ENCODE measurements at regions not wholly inside any gene's neighbourhood (a gene's known extent, or its start where the extent isn't known, plus 50 kb on each side); places are given as distances from the start of the nearest gene placed in this dataset.

GRCh38 chr18:55866006-55866405 is 278.0 kb upstream of the TCF4 start:
- DNase-seq, result no peak

- no peak for DNase-seq
Observed at GRCh38 chr18:55864281-55864680, 276.3 kb upstream of the TCF4 start.

DNA sequence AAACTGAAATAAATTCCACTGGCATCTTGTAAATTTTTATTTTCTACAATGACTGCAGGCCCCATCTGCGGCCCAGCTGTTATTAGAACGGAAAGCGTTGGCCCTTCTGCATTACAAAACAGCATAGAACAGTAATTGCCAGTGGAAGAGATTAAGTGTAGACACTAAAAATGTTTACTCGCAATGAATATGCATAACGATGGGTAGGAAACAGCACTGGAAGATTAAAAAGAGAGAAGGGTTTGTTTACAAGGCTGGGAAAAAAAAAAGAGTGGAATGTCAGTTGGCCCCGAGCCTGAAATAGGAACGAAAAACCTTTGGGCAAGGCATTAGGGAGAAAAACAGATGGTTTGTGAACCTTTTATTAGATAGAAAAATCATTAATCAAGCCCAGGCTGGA is 275.9 kb upstream of the TCF4 start:
- peak; percentile 64 for DNase-seq

- no peak for DNase-seq
Observed at GRCh38 chr18:55863391-55863706, 275.4 kb upstream of the TCF4 start.

- no peak for DNase-seq
Observed at GRCh38 chr18:55862693-55863390, 274.9 kb upstream of the TCF4 start.

DNA sequence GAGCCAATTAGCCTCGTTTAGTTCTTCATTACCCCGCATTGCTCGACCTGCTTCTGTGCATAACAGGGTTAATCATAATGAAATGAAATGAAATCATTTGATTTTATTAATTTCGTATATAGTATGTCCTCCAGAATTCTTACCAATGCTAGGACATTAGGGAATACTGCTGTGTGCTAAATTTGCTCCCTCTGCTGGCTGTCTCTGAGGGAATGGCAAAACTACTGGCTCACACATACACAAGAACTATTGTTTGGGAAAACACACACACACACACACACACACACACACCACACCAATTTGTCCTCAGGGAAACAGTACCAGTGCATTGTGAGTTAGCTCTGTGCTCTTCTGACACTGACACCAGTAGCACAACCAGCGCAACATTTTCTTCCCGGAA is 273.3 kb upstream of the TCF4 start:
- peak; percentile 71 for DNase-seq

DNA sequence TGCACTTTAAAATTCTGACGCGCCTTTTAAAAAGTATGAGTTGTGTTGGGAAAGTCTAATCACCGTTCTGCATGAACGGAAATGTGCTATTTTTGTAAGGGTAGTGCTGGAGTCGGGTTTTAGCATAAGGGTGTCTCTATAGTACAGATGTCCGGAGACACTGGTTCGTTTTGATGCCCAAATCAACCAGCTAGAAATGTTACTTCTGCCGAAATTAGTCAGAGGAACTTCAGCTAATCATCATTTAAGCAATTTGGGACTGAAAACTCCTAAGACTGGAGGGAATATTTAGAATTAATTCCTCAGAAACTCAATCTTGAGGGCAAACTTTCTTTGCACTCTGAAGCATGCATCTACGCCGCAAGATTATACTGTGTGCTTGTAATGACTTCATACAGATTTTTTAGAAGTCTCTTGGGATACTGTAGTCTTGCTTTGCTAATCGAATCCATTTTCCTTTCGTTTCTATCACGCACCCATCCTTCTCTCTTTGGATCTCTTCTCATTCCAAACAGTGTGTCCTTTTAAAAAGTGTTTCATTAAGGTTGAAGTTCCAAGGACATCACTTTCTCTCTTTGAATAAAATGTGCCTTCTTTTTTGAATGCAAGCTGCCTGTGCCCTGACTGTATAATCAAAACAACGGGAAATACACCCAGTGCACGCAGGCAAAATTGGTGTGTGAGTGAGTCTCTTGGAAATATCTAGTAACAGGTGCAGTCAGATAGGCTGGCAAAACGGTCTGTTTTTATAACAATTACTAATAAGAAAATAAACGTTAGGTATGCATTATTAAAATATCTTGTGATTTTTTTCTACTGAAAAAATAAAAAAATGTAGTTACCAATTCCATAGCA is 270.9 kb upstream of the TCF4 start:
- DNase-seq, result peak; percentile 70

GRCh38 chr18:55857956-55858355 is 270.0 kb upstream of the TCF4 start:
- DNase-seq, result no peak

DNA sequence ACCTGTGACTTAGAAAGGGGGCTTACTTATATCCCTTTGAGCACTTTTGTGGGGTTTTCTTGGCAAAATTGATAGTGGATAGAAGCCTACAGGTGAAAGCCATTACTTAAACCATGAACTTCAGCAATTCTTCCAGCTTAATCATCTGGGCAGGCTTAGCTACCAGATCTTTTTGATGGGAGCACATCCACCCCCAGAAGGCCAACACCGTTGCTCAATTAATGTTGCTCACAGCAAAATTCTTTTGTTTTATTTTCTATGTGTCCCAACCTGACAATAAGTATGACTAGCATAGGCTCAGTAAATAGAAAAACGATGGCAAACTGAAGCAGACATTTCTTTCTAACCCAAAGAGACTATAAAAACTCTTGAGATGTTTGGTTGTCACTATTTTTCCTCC is 269.4 kb upstream of the TCF4 start:
- DNase-seq, result no peak

DNA sequence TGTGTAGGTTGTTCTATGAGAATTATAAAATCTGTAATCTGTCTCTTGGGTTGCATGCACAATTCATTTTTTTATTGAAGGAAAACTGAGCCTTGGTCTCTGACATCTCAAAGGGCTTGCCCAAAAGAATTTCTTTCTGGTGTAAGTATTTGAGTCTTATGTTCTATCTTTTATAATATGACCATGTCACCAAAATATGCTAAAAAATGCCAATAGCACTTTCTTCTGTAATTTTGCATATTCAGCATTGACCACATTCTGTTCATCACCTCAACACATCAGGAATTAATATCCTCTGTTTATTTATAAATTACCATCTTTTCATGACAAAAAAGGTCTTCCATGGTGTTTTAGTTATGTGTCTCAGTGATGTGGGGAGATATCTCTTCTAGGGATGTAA is 268.7 kb upstream of the TCF4 start:
- DNase-seq, result peak; percentile 62

DNA sequence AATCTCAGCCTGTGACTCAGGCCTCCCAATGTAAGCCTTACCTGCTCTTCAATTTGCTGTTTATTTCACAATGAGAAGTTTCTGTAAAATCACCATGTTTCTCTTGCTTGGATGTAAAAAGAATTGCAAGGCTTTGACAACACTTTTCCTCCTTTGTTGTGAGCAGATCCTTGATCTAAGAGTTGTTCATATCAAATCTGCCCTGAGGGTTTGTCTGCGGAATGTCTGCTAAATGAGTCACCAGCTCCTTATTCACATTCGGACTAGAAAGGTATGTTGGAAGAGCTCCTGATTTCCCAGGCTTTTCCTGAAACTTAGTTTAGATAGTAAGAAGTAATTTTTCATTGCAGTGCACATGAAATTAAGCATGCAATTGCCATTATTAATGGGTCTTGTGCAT is 268.2 kb upstream of the TCF4 start:
- DNase-seq, result peak; percentile 95

GRCh38 chr18:55853268-55853667 is 265.3 kb upstream of the TCF4 start:
- no peak for DNase-seq

- no peak for DNase-seq
Observed at GRCh38 chr18:55850904-55851303, 262.9 kb upstream of the TCF4 start.

DNA sequence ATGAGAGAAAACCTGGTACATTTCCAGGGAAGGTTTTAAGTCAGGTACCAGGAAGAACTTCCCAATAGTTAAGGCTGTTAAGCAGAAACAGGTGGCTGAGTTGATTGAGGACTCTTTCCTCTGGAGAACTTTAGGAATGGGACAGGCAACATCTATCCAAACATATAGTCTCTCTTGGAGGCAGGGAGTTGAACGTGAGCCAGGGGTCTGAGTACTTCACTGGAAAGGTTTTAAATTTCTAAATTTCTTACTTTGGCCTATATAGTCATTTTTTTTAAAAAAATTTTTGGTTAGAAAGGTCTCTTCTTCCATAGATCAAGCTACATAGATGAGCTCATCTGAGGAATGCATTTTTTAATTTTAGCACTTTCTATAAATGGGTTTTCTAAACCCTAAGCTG is 261.4 kb upstream of the TCF4 start:
- DNase-seq, result peak; percentile 65

DNA sequence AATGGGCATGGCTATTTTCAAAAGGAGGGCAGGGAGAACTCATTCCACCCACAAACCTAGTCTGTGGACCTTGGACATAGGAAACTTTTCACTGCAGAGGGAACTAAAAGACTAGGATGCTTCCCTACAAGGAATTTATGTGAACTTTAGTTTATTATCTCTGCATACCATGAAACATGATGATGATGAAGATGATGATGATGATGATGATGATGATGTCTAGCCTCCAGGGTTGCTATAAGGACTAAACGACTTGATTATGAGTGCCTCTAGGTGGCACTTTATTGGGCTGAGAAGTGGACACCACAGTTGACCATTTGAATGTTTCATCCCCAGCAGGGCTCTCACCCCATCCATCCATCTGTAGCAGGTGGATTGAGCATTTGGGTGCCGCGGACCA is 260.0 kb upstream of the TCF4 start:
- no peak for DNase-seq

DNA sequence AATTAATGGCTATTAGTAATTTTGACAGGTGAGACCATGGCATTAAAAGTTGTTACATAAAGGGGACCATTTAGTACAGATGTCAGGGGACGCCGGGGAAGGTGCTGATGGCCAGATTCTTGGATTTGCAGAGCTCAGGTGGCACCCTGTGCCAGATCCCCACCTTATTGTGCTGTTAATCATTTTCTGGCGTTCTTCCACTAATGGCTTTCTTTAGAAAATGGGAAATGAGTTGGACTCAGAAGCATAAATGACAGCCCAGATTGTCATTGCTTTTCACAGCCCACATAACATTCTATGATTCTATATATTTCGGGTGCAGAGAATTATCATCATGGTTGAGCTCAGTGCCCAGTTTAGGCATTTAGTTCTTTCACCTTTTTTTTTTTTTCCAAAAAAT is 257.2 kb upstream of the TCF4 start:
- no peak for DNase-seq

DNA sequence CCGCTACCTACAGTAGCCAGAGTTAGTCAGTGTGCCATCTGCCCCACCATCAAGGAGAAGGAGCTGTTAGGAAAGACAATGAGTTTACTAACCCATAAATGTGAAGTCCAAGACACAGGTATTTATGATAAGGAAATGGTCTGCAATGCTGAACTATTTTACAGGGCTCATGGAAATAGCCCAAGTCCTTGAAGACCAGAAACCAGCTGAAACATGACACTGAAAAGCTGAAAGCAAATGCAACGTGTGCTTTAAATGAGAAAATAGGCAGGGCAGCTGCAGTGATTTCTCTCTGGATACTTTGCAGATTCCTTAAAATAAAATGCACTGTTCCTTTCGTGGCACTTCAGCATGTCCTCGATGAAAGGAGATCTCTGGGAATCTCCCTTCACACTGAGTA is 256.4 kb upstream of the TCF4 start:
- DNase-seq, result no peak

- peak; percentile 81 for DNase-seq
Observed at GRCh38 chr18:55841314-55841713, 253.3 kb upstream of the TCF4 start.

DNA sequence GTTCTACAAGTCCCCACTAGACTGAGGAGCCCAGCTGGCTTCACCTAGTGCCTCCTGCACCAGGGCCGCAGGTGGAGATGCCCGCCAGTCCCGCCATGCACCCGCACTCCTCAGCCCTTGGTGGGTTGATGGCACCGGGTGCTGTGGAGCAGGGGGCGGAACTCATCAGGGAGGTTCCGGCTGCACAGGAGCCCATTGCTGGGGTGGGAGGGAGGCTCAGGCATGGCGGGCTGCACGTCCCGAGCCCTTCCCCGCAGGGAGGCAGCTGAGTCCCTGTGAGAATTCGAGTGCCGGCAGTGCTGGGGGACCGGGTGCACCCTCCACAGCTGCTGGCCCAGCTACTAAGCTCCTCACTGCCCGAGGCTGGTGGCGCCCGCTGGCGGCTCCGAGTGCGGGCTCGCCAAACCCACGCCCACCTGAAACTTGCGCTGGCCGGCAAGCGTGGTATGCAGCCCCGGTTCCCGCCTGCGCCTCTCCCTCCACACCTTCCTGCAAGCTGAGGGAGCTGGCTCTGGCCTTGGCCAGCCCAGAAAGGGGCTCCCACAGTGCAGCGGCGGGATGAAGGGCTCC is 252.7 kb upstream of the TCF4 start:
- no peak for DNase-seq

- DNase-seq, result peak; percentile 84
Observed at GRCh38 chr18:55839343-55839742, 251.4 kb upstream of the TCF4 start.

- DNase-seq, result peak; percentile 53
Observed at GRCh38 chr18:55838841-55839240, 250.8 kb upstream of the TCF4 start.

GRCh38 chr18:55838319-55838718 is 250.3 kb upstream of the TCF4 start:
- DNase-seq, result no peak

- DNase-seq, result peak; percentile 100
Observed at GRCh38 chr18:55833543-55833942, 245.6 kb upstream of the TCF4 start.

- DNase-seq, result no peak
Observed at GRCh38 chr18:55830544-55830943, 242.6 kb upstream of the TCF4 start.

All from fibroblast of skin of right biceps (primary cell).